ENCODE measurements at regions not wholly inside any gene's neighbourhood (a gene's known extent, or its start where the extent isn't known, plus 50 kb on each side); places are given as distances from the start of the nearest gene placed in this dataset.

DNA sequence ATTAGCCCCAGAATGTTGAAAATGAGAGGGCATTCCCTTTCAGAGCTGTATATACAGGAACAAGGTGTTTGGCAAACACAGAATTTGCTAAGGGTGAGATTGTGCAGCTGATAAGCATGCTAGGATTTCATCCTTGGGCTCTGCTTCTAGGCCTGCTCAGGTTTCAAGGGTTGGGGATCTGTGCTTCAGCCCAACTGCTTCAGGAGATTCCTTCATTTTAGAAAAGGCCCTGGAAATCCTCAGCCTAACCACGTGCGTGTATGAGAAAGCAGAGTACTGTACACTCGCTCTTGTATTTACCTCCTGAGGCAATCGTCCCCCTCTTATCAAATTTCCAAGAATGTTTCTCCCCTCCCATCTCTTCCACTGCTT, 291.6 kb upstream of the ARGLU1 start:
- no peak for DNase-seq
- Histone ChIP-seq H3K36me3 (no peaks in the 10 kb centered on the region), H3K9me3 (no peaks in the 10 kb centered on the region), H3K4me3 (no peak overlapping the region), H3K27me3 (no peaks in the 10 kb centered on the region), H3K27ac (no peak overlapping the region), H3K4me1 (no peaks in the 10 kb centered on the region)
- TF ChIP-seq POLR2A (IDR thresholded peaks at IDR 0.05), result no peak
- TF ChIP-seq CTCF (IDR thresholded peaks at IDR 0.05), result no peak
- intact Hi-C loops (cut with DNase I; ENCODE audit: low total_unique reads), result no loop called here

GRCh38 chr13:106858903-106859532, 291.1 kb upstream of the ARGLU1 start:
- Histone ChIP-seq H3K4me1 (no peaks in the 10 kb centered on the region), H3K9me3 (no peaks in the 10 kb centered on the region), H3K36me3 (no peaks in the 10 kb centered on the region), H3K4me3 (no peak overlapping the region), H3K27ac (no peak overlapping the region), H3K27me3 (no peaks in the 10 kb centered on the region)
- TF ChIP-seq POLR2A (IDR thresholded peaks at IDR 0.05) (no peak), CTCF (IDR thresholded peaks at IDR 0.05) (no peak)
- DNase-seq, result no peak
- intact Hi-C loops (cut with DNase I; ENCODE audit: low total_unique reads), result no loop called here

GRCh38 chr13:106852436-106852835, 284.5 kb upstream of the ARGLU1 start:
- DNase-seq, result no peak
- H3K4me3 ChIP-seq, result no peak overlapping the region
- intact Hi-C loops (cut with DNase I; ENCODE audit: low total_unique reads), result no loop called here
- no peaks in the 10 kb centered on the region for H3K27me3 ChIP-seq
- no peaks in the 10 kb centered on the region for H3K4me1 ChIP-seq
- TF ChIP-seq CTCF (IDR thresholded peaks at IDR 0.05), result no peak
- TF ChIP-seq POLR2A (IDR thresholded peaks at IDR 0.05), result no peak
- H3K36me3 ChIP-seq, result no peaks in the 10 kb centered on the region
- no peaks in the 10 kb centered on the region for H3K9me3 ChIP-seq
- H3K27ac ChIP-seq, result no peak overlapping the region

DNA sequence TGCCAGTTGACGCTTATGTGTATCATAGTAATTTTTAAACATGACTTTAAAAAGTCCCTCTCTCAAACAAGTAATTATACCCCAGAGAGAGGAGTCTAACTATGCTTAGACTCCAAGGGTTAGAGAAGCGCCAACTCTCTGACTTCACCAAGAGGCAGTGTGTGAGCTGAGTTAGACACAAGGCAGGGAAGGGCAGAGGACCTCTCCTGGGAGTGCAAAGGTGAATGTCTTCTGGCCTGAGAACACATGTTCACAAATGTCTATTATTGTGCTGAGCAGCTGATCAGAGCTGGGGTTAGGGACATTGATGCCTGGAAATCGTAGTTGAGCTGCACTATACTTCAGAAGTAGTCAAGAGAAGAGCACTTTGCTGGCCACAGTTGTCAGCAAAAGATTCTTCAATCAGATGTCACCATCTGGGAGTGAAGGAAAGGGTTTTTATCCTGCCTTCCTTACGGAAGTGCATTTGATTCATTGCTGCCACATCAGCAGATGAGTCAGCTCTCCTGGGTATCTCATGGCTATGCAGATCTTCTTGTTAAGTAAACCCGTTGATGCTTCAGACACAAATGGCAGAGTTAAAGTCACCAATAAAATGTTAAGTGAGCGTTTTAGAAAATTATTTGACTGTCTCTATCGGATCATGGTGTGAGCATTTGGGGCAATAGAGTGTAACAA, 283.2 kb upstream of the ARGLU1 start:
- Histone ChIP-seq H3K4me3 (no peak overlapping the region), H3K9me3 (no peaks in the 10 kb centered on the region), H3K27me3 (no peaks in the 10 kb centered on the region), H3K36me3 (no peaks in the 10 kb centered on the region), H3K4me1 (no peaks in the 10 kb centered on the region), H3K27ac (no peak overlapping the region)
- no peak for TF ChIP-seq POLR2A (IDR thresholded peaks at IDR 0.05)
- TF ChIP-seq CTCF (IDR thresholded peaks at IDR 0.05), result no peak
- DNase-seq, result no peak
- intact Hi-C loops (cut with DNase I; ENCODE audit: low total_unique reads), result no loop called here

- H3K36me3 ChIP-seq, result no peaks in the 10 kb centered on the region
- intact Hi-C loops (cut with DNase I; ENCODE audit: low total_unique reads), result no loop called here
- H3K9me3 ChIP-seq, result no peaks in the 10 kb centered on the region
- no peak overlapping the region for H3K27ac ChIP-seq
- no peak for TF ChIP-seq POLR2A (IDR thresholded peaks at IDR 0.05)
- no peak for TF ChIP-seq CTCF (IDR thresholded peaks at IDR 0.05)
- DNase-seq, result no peak
- H3K4me1 ChIP-seq, result no peaks in the 10 kb centered on the region
- no peaks in the 10 kb centered on the region for H3K27me3 ChIP-seq
- no peak overlapping the region for H3K4me3 ChIP-seq
Measured at GRCh38 chr13:106846571-106847448, 278.9 kb upstream of the ARGLU1 start.
